OCI-LY7 (cell line): ENCODE measurements at regions not wholly inside any gene's neighbourhood (a gene's known extent, or its start where the extent isn't known, plus 50 kb on each side); places are given as distances from the start of the nearest gene placed in this dataset.

ENCODE experiments used
- BruUV-seq: library from RNA; stranded (reverse); fragments of 400-500 nt; replicated peaks from 2 replicates; lab custom pipeline; 2021; lab: Mats Ljungman, UMichigan
- CTCF ChIA-PET: fragments of 300-600 bp; sonication (Branson Sonifier 250); formaldehyde crosslinking; loops from one replicate; lab custom pipeline; 2022; ENCODE audit warnings: antibody characterized with exemption; ENCODE audit not compliant: unreplicated experiment; lab: Charles Lee
- POLR2A ChIA-PET: fragments of 300-600 bp; sonication (Branson Sonifier 250); formaldehyde crosslinking; loops from one replicate; lab custom pipeline; 2022; ENCODE audit warnings: antibody characterized with exemption; lab: Charles Lee
- DNase-seq: peaks from one replicate; pipeline ENCODE4 v3.0.0-alpha.2; 2015; ENCODE audit warnings: low spot score
- H2AFZ ChIP-seq: fragments of 200-600 bp; sonication (generic), shearing (Covaris generic); 2 replicates; pipeline ENCODE4 v1.6.1; 2014; ENCODE audit warnings: mild to moderate bottlenecking, antibody characterized with exemption, low read length, moderate library complexity
- H3K27ac ChIP-seq: fragments of 200-600 bp; sonication (generic); 2 replicates; pipeline ENCODE4 v1.5.1; 2014; ENCODE audit warnings: mixed run types, low read depth, mild to moderate bottlenecking, moderate library complexity, low read length, inconsistent platforms; ENCODE audit not compliant: poor library complexity, severe bottlenecking
- H3K36me3 ChIP-seq: fragments of 200-600 bp; sonication (generic); 2 replicates; pipeline ENCODE4 v1.6.1; 2014; ENCODE audit warnings: mild to moderate bottlenecking, antibody characterized with exemption, low read length, moderate library complexity, mixed read lengths; ENCODE audit not compliant: insufficient read depth
- H3K4me1 ChIP-seq: fragments of 200-600 bp; sonication (generic); 2 replicates; pipeline ENCODE4 v1.5.1; 2014; ENCODE audit warnings: mild to moderate bottlenecking, low read length; ENCODE audit not compliant: insufficient read depth, poor library complexity, severe bottlenecking
- H3K4me2 ChIP-seq: fragments of 200-600 bp; sonication (generic); 2 replicates; pipeline ENCODE4 v1.6.1; 2014; ENCODE audit warnings: mild to moderate bottlenecking, low read length
- H3K4me3 ChIP-seq: fragments of 200-600 bp; sonication (generic); 2 replicates; pipeline ENCODE4 v1.5.1; 2014; ENCODE audit warnings: mild to moderate bottlenecking, low read depth, low read length; ENCODE audit not compliant: poor library complexity, severe bottlenecking
- H3K79me2 ChIP-seq: fragments of 200-600 bp; sonication (generic); 2 replicates; pipeline ENCODE4 v1.6.1; 2016; ENCODE audit warnings: low read depth, mild to moderate bottlenecking, low read length, moderate library complexity, mixed read lengths; ENCODE audit not compliant: insufficient read depth
- H3K9me2 ChIP-seq: fragments of 200-600 bp; sonication (generic); 2 replicates; pipeline ENCODE4 v1.6.1; 2016; ENCODE audit warnings: mild to moderate bottlenecking, low read length, mixed read lengths; ENCODE audit not compliant: insufficient read depth
- H3K9me3 ChIP-seq: fragments of 200-600 bp; sonication (generic); 2 replicates; pipeline ENCODE4 v1.6.1; 2014; ENCODE audit warnings: mild to moderate bottlenecking, mixed run types, low read length, mixed read lengths
- H4K20me1 ChIP-seq: fragments of 200-600 bp; sonication (generic); 2 replicates; pipeline ENCODE4 v1.6.1; 2014; ENCODE audit warnings: mild to moderate bottlenecking, antibody characterized with exemption, low read length, moderate library complexity, mixed read lengths; ENCODE audit not compliant: insufficient read depth
- CTCF ChIP-seq: fragments of 200-600 bp; sonication (generic); conservative IDR thresholded peaks from 2 replicates; pipeline ENCODE4 v1.5.1; 2014; ENCODE audit warnings: mild to moderate bottlenecking, antibody characterized with exemption, low read length, moderate library complexity, mixed read lengths
- EZH2phosphoT487 ChIP-seq: fragments of 200-600 bp; sonication (generic); IDR thresholded peaks from 2 replicates; pipeline ENCODE4 v1.6.1; 2018; ENCODE audit warnings: low read depth, borderline replicate concordance, mild to moderate bottlenecking, mixed run types, antibody characterized with exemption, low read length, moderate library complexity, mixed read lengths
- intact Hi-C: fragments of 100-400 bp; cut with micrococcal nuclease; formaldehyde crosslinking; loops from one replicate; pipeline ENCODE4 v1.10.0; 2022; ENCODE audit not compliant: unreplicated experiment

- H3K79me2 ChIP-seq: no peaks in the 10 kb centered on the region
- peaks cover 42% of the 10 kb centered on the region for H3K4me1 ChIP-seq
- H3K4me3 ChIP-seq: no peak overlapping the region
- no peaks in the 10 kb centered on the region for H3K9me3 ChIP-seq
- no peak overlapping the region for H3K27ac ChIP-seq
- ChIA-PET POLR2A (no interaction called here), CTCF (no interaction called here)
- peaks cover 5% of the 10 kb centered on the region; the same call in 1 of the 2 replicates for H3K36me3 ChIP-seq
- H2AFZ ChIP-seq: no peak overlapping the region
- BruUV-seq: no TSS peak
- DNase-seq: no peak
- TF ChIP-seq EZH2phosphoT487 (no peak), CTCF (no peak)
- intact Hi-C loops: no loop called here
- H3K4me2 ChIP-seq: no peak overlapping the region
- H3K9me2 ChIP-seq: no peaks in the 10 kb centered on the region
- H4K20me1 ChIP-seq: no peaks in the 10 kb centered on the region
These were observed 257.5 kb downstream of the SEC14L1 start for GRCh38 chr17:77398274-77398673.

- peaks cover 10% of the 10 kb centered on the region; the same call in 1 of the 2 replicates for H3K79me2 ChIP-seq
- no peaks in the 10 kb centered on the region for H4K20me1 ChIP-seq
- TF ChIP-seq CTCF (no peak), EZH2phosphoT487 (no peak)
- no peak for DNase-seq
- peak overlapping the region; percentile 61 for H3K4me2 ChIP-seq
- ChIA-PET CTCF (interaction anchor here (0.6 to 2.6 kb wide), 7 partner anchors 9 to 96 kb away, joined by 3 to 33 read pairs (median 10); no protein-coding TSS in a partner anchor), POLR2A (interaction anchor here (1.2 to 3.2 kb wide), 8 partner anchors 10 to 95 kb away, joined by 3 to 16 read pairs (median 8); no protein-coding TSS in a partner anchor)
- peak overlapping the region; percentile 62 for H3K27ac ChIP-seq
- no peaks in the 10 kb centered on the region for H3K9me3 ChIP-seq
- H3K4me3 ChIP-seq: no peak overlapping the region
- no peaks in the 10 kb centered on the region for H3K9me2 ChIP-seq
- no TSS peak for BruUV-seq
- intact Hi-C loops: no loop called here
- no peak overlapping the region; the same call in 1 of the 2 replicates for H2AFZ ChIP-seq
- H3K4me1 ChIP-seq: peaks cover 53% of the 10 kb centered on the region
- peaks cover 5% of the 10 kb centered on the region; the same call in 1 of the 2 replicates for H3K36me3 ChIP-seq
These were observed 258.7 kb downstream of the SEC14L1 start for GRCh38 chr17:77399319-77399957.
